Smooth muscle cell (in vitro differentiated cells): ENCODE measurements at regions not wholly inside any gene's neighbourhood (a gene's known extent, or its start where the extent isn't known, plus 50 kb on each side); places are given as distances from the start of the nearest gene placed in this dataset.

Experiments used
- DNase-seq: peaks from one replicate; lab custom pipeline; 2025; ENCODE audit not compliant: unreplicated experiment; lab: John Stamatoyannopoulos, UW
- H2AFZ ChIP-seq: fragments of 200-600 bp; sonication (generic); 2 replicates; pipeline ENCODE4 v1.6.0; 2016; ENCODE audit warnings: antibody characterized with exemption, low read depth, mild to moderate bottlenecking
- H3F3A ChIP-seq: fragments of 200-600 bp; sonication (generic); 2 replicates; pipeline ENCODE4 v1.6.0; 2017; ENCODE audit warnings: antibody characterized with exemption, low read depth
- H3K27ac ChIP-seq: fragments of 200-600 bp; sonication (generic); 2 replicates; pipeline ENCODE4 v1.5.1; 2016; ENCODE audit warnings: low read depth, mild to moderate bottlenecking
- H3K27me3 ChIP-seq: fragments of 200-600 bp; sonication (generic); 2 replicates; pipeline ENCODE4 v1.6.1; 2016; ENCODE audit warnings: low read depth, mild to moderate bottlenecking
- H3K36me3 ChIP-seq: fragments of 200-600 bp; sonication (generic); 2 replicates; pipeline ENCODE4 v1.5.1; 2016; ENCODE audit warnings: low read depth
- H3K4me1 ChIP-seq: fragments of 200-600 bp; sonication (generic); 2 replicates; pipeline ENCODE4 v1.5.1; 2016; ENCODE audit warnings: low read depth
- H3K4me2 ChIP-seq: fragments of 200-600 bp; sonication (generic); 2 replicates; pipeline ENCODE4 v1.6.0; 2016; ENCODE audit warnings: mild to moderate bottlenecking
- H3K4me3 ChIP-seq: fragments of 200-600 bp; sonication (generic); 2 replicates; pipeline ENCODE4 v1.5.1; 2016; ENCODE audit warnings: mild to moderate bottlenecking
- H3K79me2 ChIP-seq: fragments of 200-600 bp; sonication (generic); 2 replicates; pipeline ENCODE4 v1.6.0; 2016; ENCODE audit warnings: low read depth, mild to moderate bottlenecking
- H3K9ac ChIP-seq: fragments of 200-600 bp; sonication (generic); 2 replicates; pipeline ENCODE4 v1.6.0; 2016; ENCODE audit warnings: low read depth
- H3K9me3 ChIP-seq: fragments of 200-600 bp; sonication (generic); replicated peaks from 2 replicates; pipeline ENCODE4 v1.5.1; 2016; ENCODE audit warnings: low read depth
- H4K20me1 ChIP-seq: fragments of 200-600 bp; sonication (generic); 2 replicates; pipeline ENCODE4 v1.6.0; 2016; ENCODE audit warnings: low read depth
- CTCF ChIP-seq: fragments of 200-600 bp; sonication (generic); IDR thresholded peaks from 2 replicates; pipeline ENCODE4 v1.5.1; 2017; ENCODE audit warnings: borderline replicate concordance, mild to moderate bottlenecking, antibody characterized with exemption; ENCODE audit not compliant: insufficient read depth, poor library complexity, severe bottlenecking
- WGBS: methylation state at CpG from one replicate; pipeline ENCODE4 v1.1.7; 2016; ENCODE audit warnings: low lambda C conversion rate; 5-methylcytosine and 5-hydroxymethylcytosine counted together

GRCh38 chr20:56693217-56693616, 64.1 kb downstream of the TFAP2C start:
- no peak for TF ChIP-seq CTCF
- WGBS, result 88% methylated on average over 5 of the region's 5 CpGs

GRCh38 chr20:56697476-56697875, 68.4 kb downstream of the TFAP2C start:
- Histone ChIP-seq H4K20me1 (no peaks in the 10 kb centered on the region), H3K27ac (no peak overlapping the region), H3K9ac (no peak overlapping the region), H3K4me1 (no peaks in the 10 kb centered on the region), H3K4me3 (no peak overlapping the region), H3K9me3 (no peaks in the 10 kb centered on the region), H3K36me3 (no peaks in the 10 kb centered on the region), H3K27me3 (peaks cover 8% of the 10 kb centered on the region), H2AFZ (no peak overlapping the region), H3K4me2 (no peak overlapping the region), H3F3A (no peaks in the 10 kb centered on the region), H3K79me2 (no peaks in the 10 kb centered on the region)
- WGBS, result 90% methylated on average over 11 of the region's 11 CpGs
- DNase-seq, result no peak
- no peak for TF ChIP-seq CTCF

More at GRCh38 chr20:56693217-56693616, 64.1 kb downstream of the TFAP2C start:
- no peak overlapping the region for H3K9ac ChIP-seq
- H3K4me1 ChIP-seq, result peaks cover 3% of the 10 kb centered on the region
- no peak for DNase-seq
- H3F3A ChIP-seq, result no peaks in the 10 kb centered on the region
- no peak overlapping the region for H3K27ac ChIP-seq
- no peaks in the 10 kb centered on the region for H3K9me3 ChIP-seq
- no peak overlapping the region for H3K4me2 ChIP-seq
- no peak overlapping the region for H3K4me3 ChIP-seq
- H3K36me3 ChIP-seq, result no peaks in the 10 kb centered on the region
- no peaks in the 10 kb centered on the region for H4K20me1 ChIP-seq
- H3K27me3 ChIP-seq, result no peaks in the 10 kb centered on the region
- no peaks in the 10 kb centered on the region for H3K79me2 ChIP-seq
- H2AFZ ChIP-seq, result no peak overlapping the region

GRCh38 chr20:56698297-56698696, 69.2 kb downstream of the TFAP2C start:
- Histone ChIP-seq H3K4me3 (no peak overlapping the region), H3K36me3 (no peaks in the 10 kb centered on the region), H3K27me3 (peaks cover 8% of the 10 kb centered on the region), H3K27ac (no peak overlapping the region), H3F3A (no peaks in the 10 kb centered on the region), H2AFZ (no peak overlapping the region), H3K79me2 (no peaks in the 10 kb centered on the region), H3K4me2 (no peak overlapping the region), H3K9ac (no peak overlapping the region), H4K20me1 (no peaks in the 10 kb centered on the region), H3K4me1 (no peaks in the 10 kb centered on the region), H3K9me3 (no peaks in the 10 kb centered on the region)
- 91% methylated on average over 3 of the region's 3 CpGs for WGBS
- no peak for TF ChIP-seq CTCF
- no peak for DNase-seq

- H3K9ac ChIP-seq, result no peak overlapping the region
- TF ChIP-seq CTCF, result no peak
- no peak overlapping the region for H2AFZ ChIP-seq
- no peak overlapping the region for H3K4me2 ChIP-seq
- H4K20me1 ChIP-seq, result no peaks in the 10 kb centered on the region
- no peaks in the 10 kb centered on the region for H3K9me3 ChIP-seq
- no peaks in the 10 kb centered on the region for H3F3A ChIP-seq
- H3K4me1 ChIP-seq, result no peaks in the 10 kb centered on the region
- no peak for DNase-seq
- H3K36me3 ChIP-seq, result no peaks in the 10 kb centered on the region
- 67% methylated on average over 7 of the region's 7 CpGs for WGBS
- peaks cover 8% of the 10 kb centered on the region for H3K27me3 ChIP-seq
- H3K4me3 ChIP-seq, result no peak overlapping the region
- no peaks in the 10 kb centered on the region for H3K79me2 ChIP-seq
- H3K27ac ChIP-seq, result no peak overlapping the region
Measured at GRCh38 chr20:56698749-56699148, 69.6 kb downstream of the TFAP2C start.
